GM12878 (cell line): ENCODE measurements at regions not wholly inside any gene's neighbourhood (a gene's known extent, or its start where the extent isn't known, plus 50 kb on each side); places are given as distances from the start of the nearest gene placed in this dataset.

Source experiments
- ATAC-seq: fragments of 200-7000 bp; cut with Tn5 transposase; 3 replicates; pipeline ENCODE4 v1.9.1; 2020; ENCODE audit warnings: mild to moderate bottlenecking, moderate library complexity
- BruUV-seq: library from RNA; stranded (reverse); fragments of 400-500 nt; replicated peaks from 2 replicates; lab custom pipeline; 2021; lab: Mats Ljungman, UMichigan
- CTCF ChIA-PET: fragments of 300-600 bp; sonication (Branson Sonifier 250); formaldehyde crosslinking; extraction: SDS; loops from one replicate; lab custom pipeline; 2021; ENCODE audit warnings: inconsistent platforms; lab: Yijun Ruan, JAX
- POLR2A ChIA-PET: fragments of 350-600 bp; formaldehyde crosslinking; extraction: SDS; loops from one replicate; lab custom pipeline; 2021; ENCODE audit warnings: inconsistent platforms; lab: Charles Lee
- RAD21 ChIA-PET: fragments of 300-600 bp; sonication (Branson Sonifier 250); formaldehyde crosslinking; loops from one replicate; lab custom pipeline; 2023; ENCODE audit warnings: antibody characterized with exemption; ENCODE audit not compliant: unreplicated experiment; lab: Charles Lee
- SMC1A ChIA-PET: fragments of 300-600 bp; sonication (Branson Sonifier 250); formaldehyde crosslinking; loops from one replicate; lab custom pipeline; 2023; ENCODE audit not compliant: unreplicated experiment, uncharacterized antibody; lab: Charles Lee
- DNase-seq: peaks from one replicate; pipeline ENCODE4 v3.0.0-alpha.2; 2011; ENCODE audit warnings: low read depth, low spot score
- FAIRE-seq: peaks from 3 replicates; lab custom pipeline; 2011; peaks lifted over from hg19 to GRCh38; lab: Jason Lieb, UNC
- H2AFZ ChIP-seq: 2 replicates; pipeline ENCODE4 v1.6.0; 2011; ENCODE audit warnings: low read depth, low read length, control low read depth; ENCODE audit not compliant: control insufficient read depth
- H3K27ac ChIP-seq: 2 replicates; pipeline ENCODE4 v1.5.1; 2011; ENCODE audit warnings: control low read depth; ENCODE audit not compliant: control insufficient read depth, insufficient read depth
- H3K27me3 ChIP-seq, 2 experiments: replicated peaks in 1 of 2; 2 replicates each; pipeline versions ENCODE4 v1.6.0 to v1.6.1; 2011; ENCODE audit warnings: low read length in 1 of 2; ENCODE audit not compliant: control insufficient read depth in 2 of 2, insufficient read depth in 2 of 2
- H3K36me3 ChIP-seq, 2 experiments: 2 replicates each; pipeline ENCODE4 v1.5.1; 2011; ENCODE audit warnings: low read length in 1 of 2; ENCODE audit not compliant: control insufficient read depth in 2 of 2, insufficient read depth in 2 of 2
- H3K4me1 ChIP-seq: 2 replicates; pipeline ENCODE4 v1.6.1; 2011; ENCODE audit warnings: mild to moderate bottlenecking, low read length, moderate library complexity, mixed read lengths; ENCODE audit not compliant: control insufficient read depth, insufficient read depth
- H3K4me2 ChIP-seq: 2 replicates; pipeline ENCODE4 v1.6.0; 2011; ENCODE audit warnings: control low read depth; ENCODE audit not compliant: control insufficient read depth, insufficient read depth
- H3K4me3 ChIP-seq: fragments of 200-600 bp; sonication (generic); 2 replicates; pipeline ENCODE4 v1.5.1; 2016
- H3K79me2 ChIP-seq: 2 replicates; pipeline ENCODE4 v1.6.0; 2011; ENCODE audit warnings: low read length; ENCODE audit not compliant: control insufficient read depth, insufficient read depth
- H3K9ac ChIP-seq: 2 replicates; pipeline ENCODE4 v1.8.0; 2011; ENCODE audit warnings: low read length, control low read depth, mixed read lengths; ENCODE audit not compliant: control insufficient read depth, insufficient read depth
- H3K9me3 ChIP-seq: replicated peaks from 3 replicates; pipeline ENCODE4 v1.5.1; 2011; ENCODE audit warnings: mild to moderate bottlenecking, low read length; ENCODE audit not compliant: control insufficient read depth, insufficient read depth
- H4K20me1 ChIP-seq: 2 replicates; pipeline ENCODE4 v1.6.0; 2011; ENCODE audit not compliant: control insufficient read depth, insufficient read depth
- CEBPB ChIP-seq, 2 experiments: fragments of 150-350 bp in 1 of 2; IDR thresholded peaks; 2 replicates each; pipeline ENCODE4 v1.6.1; 2012 to 2014; ENCODE audit warnings: low read depth in 2 of 2, low read length in 2 of 2, borderline replicate concordance in 1 of 2, inconsistent platforms in 1 of 2
- HDAC2 ChIP-seq: fragments of 200-600 bp; sonication (generic); IDR thresholded peaks from 2 replicates; pipeline ENCODE4 v1.6.1; 2017
- JUND ChIP-seq: IDR thresholded peaks from 2 replicates; pipeline ENCODE4 v1.6.1; 2012; ENCODE audit warnings: low read depth, mild to moderate bottlenecking, low read length, improper control_type of control experiment, moderate library complexity
- MTA3 ChIP-seq: IDR thresholded peaks from 2 replicates; pipeline ENCODE4 v1.6.1; 2012; ENCODE audit warnings: low read length, inconsistent platforms, borderline replicate concordance
- NFXL1 ChIP-seq: fragments of 450-650 bp; IDR thresholded peaks from 2 replicates; pipeline ENCODE4 v1.6.1; 2017; ENCODE audit warnings: antibody characterized with exemption, mild to moderate bottlenecking, borderline replicate concordance
- NR2C2 ChIP-seq: IDR thresholded peaks from 2 replicates; pipeline ENCODE4 v1.6.1; 2011; ENCODE audit warnings: borderline replicate concordance, low read depth; ENCODE audit not compliant: control insufficient read depth, insufficient read length
- PAX8 ChIP-seq: fragments of 450-650 bp; IDR thresholded peaks from 2 replicates; pipeline ENCODE4 v1.6.1; 2017; ENCODE audit warnings: mild to moderate bottlenecking, moderate library complexity
- TCF7 ChIP-seq: IDR thresholded peaks from 2 replicates; pipeline ENCODE4 v1.6.1; 2014; ENCODE audit warnings: antibody characterized with exemption, borderline replicate concordance
- WGBS: methylation state at CpG from one replicate; pipeline ENCODE4 v1.1.6; 2016; ENCODE audit warnings: low lambda C conversion rate; ENCODE audit not compliant: insufficient replicate concordance, insufficient coverage; ENCODE audit errors: missing lambda C conversion rate; 5-methylcytosine and 5-hydroxymethylcytosine counted together
- in situ Hi-C: fragments of 300-500 bp; cut with MboI; formaldehyde crosslinking; loops from 9 replicates; pipeline ENCODE4 v1.14.3; 2018; ENCODE audit warnings: mixed read lengths
- intact Hi-C: fragments of 100-400 bp; cut with micrococcal nuclease; formaldehyde crosslinking; loops from one replicate; pipeline ENCODE4 v1.14.2; 2022; ENCODE audit not compliant: unreplicated experiment
- TF ChIP-seq, protein P1 (sequence below): fragments of 450-650 bp; conservative IDR thresholded peaks from 2 replicates; pipeline ENCODE4 v1.6.1; 2017; ENCODE audit warnings: mild to moderate bottlenecking, moderate library complexity
- TF ChIP-seq, protein P2 (sequence below): fragments of 450-650 bp; IDR thresholded peaks from 2 replicates; pipeline ENCODE4 v1.6.1; 2017; ENCODE audit warnings: mild to moderate bottlenecking, moderate library complexity
- TF ChIP-seq, protein P3 (sequence below): fragments of 450-650 bp; IDR thresholded peaks from 2 replicates; pipeline ENCODE4 v1.6.1; 2017; ENCODE audit warnings: mild to moderate bottlenecking, moderate library complexity

DNA sequence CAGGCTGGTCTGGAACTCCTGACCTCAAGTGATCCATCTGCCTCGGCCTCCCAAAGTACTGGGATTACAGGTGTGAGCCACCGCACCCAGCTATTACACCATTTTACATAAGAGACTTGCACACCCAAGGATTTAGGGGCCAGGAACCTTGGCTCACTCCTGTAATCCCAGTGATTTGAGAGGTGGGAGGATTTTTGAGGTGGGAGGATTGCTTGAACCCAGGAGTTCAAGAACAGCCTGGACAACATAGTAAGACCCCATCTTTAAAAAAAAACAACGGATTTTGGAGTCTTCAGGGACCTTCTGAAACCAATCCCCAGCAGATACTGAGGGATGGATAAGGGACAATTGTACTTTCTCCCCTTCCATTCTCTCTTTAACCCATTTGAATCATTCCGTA, 55.3 kb upstream of the PIM1 start:
- no peak overlapping the region for H3K9ac ChIP-seq
- no peak overlapping the region for H3K4me2 ChIP-seq
- POLR2A ChIA-PET, result interaction anchor here (0.6 kb wide), 1 partner anchor 264 kb away, joined by 4 read pairs; no protein-coding TSS in a partner anchor
- H2AFZ ChIP-seq, result no peak overlapping the region
- no TSS peak for BruUV-seq
- no peaks in the 10 kb centered on the region for H3K36me3 ChIP-seq
- in situ Hi-C loops, result no loop called here
- no peaks in the 10 kb centered on the region for H3K27me3 ChIP-seq
- CTCF ChIA-PET, result no interaction called here
- TF ChIP-seq PAX8 (no peak), CEBPB (IDR thresholded peaks at IDR 0.05; ENCODE audit: borderline replicate concordance in 1 of 2, low read depth in 2 of 2, low read length in 2 of 2) (no peak), MTA3 (no peak), NR2C2 (no peak), TCF7 (no peak), JUND (no peak), HDAC2 (no peak), NFXL1 (no peak)
- TF ChIP-seq, protein P1, sequence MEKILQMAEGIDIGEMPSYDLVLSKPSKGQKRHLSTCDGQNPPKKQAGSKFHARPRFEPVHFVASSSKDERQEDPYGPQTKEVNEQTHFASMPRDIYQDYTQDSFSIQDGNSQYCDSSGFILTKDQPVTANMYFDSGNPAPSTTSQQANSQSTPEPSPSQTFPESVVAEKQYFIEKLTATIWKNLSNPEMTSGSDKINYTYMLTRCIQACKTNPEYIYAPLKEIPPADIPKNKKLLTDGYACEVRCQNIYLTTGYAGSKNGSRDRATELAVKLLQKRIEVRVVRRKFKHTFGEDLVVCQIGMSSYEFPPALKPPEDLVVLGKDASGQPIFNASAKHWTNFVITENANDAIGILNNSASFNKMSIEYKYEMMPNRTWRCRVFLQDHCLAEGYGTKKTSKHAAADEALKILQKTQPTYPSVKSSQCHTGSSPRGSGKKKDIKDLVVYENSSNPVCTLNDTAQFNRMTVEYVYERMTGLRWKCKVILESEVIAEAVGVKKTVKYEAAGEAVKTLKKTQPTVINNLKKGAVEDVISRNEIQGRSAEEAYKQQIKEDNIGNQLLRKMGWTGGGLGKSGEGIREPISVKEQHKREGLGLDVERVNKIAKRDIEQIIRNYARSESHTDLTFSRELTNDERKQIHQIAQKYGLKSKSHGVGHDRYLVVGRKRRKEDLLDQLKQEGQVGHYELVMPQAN, result no peak
- TF ChIP-seq, protein P2, sequence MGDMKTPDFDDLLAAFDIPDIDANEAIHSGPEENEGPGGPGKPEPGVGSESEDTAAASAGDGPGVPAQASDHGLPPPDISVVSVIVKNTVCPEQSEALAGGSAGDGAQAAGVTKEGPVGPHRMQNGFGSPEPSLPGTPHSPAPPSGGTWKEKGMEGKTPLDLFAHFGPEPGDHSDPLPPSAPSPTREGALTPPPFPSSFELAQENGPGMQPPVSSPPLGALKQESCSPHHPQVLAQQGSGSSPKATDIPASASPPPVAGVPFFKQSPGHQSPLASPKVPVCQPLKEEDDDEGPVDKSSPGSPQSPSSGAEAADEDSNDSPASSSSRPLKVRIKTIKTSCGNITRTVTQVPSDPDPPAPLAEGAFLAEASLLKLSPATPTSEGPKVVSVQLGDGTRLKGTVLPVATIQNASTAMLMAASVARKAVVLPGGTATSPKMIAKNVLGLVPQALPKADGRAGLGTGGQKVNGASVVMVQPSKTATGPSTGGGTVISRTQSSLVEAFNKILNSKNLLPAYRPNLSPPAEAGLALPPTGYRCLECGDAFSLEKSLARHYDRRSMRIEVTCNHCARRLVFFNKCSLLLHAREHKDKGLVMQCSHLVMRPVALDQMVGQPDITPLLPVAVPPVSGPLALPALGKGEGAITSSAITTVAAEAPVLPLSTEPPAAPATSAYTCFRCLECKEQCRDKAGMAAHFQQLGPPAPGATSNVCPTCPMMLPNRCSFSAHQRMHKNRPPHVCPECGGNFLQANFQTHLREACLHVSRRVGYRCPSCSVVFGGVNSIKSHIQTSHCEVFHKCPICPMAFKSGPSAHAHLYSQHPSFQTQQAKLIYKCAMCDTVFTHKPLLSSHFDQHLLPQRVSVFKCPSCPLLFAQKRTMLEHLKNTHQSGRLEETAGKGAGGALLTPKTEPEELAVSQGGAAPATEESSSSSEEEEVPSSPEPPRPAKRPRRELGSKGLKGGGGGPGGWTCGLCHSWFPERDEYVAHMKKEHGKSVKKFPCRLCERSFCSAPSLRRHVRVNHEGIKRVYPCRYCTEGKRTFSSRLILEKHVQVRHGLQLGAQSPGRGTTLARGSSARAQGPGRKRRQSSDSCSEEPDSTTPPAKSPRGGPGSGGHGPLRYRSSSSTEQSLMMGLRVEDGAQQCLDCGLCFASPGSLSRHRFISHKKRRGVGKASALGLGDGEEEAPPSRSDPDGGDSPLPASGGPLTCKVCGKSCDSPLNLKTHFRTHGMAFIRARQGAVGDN, result no peak
- TF ChIP-seq, protein P3, sequence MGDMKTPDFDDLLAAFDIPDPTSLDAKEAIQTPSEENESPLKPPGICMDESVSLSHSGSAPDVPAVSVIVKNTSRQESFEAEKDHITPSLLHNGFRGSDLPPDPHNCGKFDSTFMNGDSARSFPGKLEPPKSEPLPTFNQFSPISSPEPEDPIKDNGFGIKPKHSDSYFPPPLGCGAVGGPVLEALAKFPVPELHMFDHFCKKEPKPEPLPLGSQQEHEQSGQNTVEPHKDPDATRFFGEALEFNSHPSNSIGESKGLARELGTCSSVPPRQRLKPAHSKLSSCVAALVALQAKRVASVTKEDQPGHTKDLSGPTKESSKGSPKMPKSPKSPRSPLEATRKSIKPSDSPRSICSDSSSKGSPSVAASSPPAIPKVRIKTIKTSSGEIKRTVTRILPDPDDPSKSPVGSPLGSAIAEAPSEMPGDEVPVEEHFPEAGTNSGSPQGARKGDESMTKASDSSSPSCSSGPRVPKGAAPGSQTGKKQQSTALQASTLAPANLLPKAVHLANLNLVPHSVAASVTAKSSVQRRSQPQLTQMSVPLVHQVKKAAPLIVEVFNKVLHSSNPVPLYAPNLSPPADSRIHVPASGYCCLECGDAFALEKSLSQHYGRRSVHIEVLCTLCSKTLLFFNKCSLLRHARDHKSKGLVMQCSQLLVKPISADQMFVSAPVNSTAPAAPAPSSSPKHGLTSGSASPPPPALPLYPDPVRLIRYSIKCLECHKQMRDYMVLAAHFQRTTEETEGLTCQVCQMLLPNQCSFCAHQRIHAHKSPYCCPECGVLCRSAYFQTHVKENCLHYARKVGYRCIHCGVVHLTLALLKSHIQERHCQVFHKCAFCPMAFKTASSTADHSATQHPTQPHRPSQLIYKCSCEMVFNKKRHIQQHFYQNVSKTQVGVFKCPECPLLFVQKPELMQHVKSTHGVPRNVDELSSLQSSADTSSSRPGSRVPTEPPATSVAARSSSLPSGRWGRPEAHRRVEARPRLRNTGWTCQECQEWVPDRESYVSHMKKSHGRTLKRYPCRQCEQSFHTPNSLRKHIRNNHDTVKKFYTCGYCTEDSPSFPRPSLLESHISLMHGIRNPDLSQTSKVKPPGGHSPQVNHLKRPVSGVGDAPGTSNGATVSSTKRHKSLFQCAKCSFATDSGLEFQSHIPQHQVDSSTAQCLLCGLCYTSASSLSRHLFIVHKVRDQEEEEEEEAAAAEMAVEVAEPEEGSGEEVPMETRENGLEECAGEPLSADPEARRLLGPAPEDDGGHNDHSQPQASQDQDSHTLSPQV, result no peak
- TF ChIP-seq, all 136 proteins: peak for 0
- SMC1A ChIA-PET, result interaction anchor here (0.7 kb wide), 1 partner anchor 63 kb away, joined by 3 read pairs; no protein-coding TSS in a partner anchor
- Histone ChIP-seq H3K4me3 (no peak overlapping the region), H3K79me2 (no peaks in the 10 kb centered on the region), H4K20me1 (no peaks in the 10 kb centered on the region), H3K9me3 (no peaks in the 10 kb centered on the region), H3K27ac (no peak overlapping the region), H3K4me1 (peaks cover 15% of the 10 kb centered on the region)
- no peak for FAIRE-seq
- no peak for DNase-seq
- intact Hi-C loops, result loop anchor here (5.0 kb wide), 1 partner anchor 58 kb away; the partner anchor contains the start of gene PIM1
- RAD21 ChIA-PET, result no interaction called here
- no peak for ATAC-seq
- WGBS, result 45% methylated on average over 4 of the region's 4 CpGs
